Hematopoietic multipotent progenitor cell treated with erythropoietin and hydrocortisone succinate and interleukin-3 and kit ligand, for 17 days (in vitro differentiated cells): ENCODE measurements at regions not wholly inside any gene's neighbourhood (a gene's known extent, or its start where the extent isn't known, plus 50 kb on each side); places are given as distances from the start of the nearest gene placed in this dataset.
"Not testable (repeated sequence)": the region's sequence is repeated elsewhere in the genome, so short reads cannot be mapped to it uniquely, and the experiment has no call there.

ENCODE experiments used
- DNase-seq: peaks from one replicate; pipeline ENCODE4 v3.0.0-alpha.2; 2015; ENCODE audit warnings: low spot score

- no peak for DNase-seq
These were observed 148.6 kb upstream of the FOXN3 start for GRCh38 chr14:89565607-89566006.

DNA sequence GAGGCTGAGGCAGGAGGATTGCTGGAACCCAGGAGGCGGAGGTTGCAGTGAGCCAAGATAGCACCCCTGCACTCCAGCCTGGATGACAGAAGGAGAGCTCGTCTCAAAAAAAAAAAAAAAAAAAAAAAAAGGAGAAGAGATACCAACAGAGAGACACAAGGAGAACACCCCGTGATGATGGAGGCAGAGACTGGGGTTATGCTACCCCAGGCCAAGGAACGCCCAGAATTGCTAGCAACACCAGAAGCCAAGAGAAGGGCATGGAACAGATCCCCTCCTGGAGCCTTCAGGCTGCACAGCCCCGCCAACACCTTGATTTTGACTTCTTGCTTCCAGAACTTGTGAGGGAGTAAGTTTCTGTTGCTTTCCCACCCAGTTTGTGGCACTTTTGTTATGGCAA is 148.0 kb upstream of the FOXN3 start:
- DNase-seq = no peak

DNA sequence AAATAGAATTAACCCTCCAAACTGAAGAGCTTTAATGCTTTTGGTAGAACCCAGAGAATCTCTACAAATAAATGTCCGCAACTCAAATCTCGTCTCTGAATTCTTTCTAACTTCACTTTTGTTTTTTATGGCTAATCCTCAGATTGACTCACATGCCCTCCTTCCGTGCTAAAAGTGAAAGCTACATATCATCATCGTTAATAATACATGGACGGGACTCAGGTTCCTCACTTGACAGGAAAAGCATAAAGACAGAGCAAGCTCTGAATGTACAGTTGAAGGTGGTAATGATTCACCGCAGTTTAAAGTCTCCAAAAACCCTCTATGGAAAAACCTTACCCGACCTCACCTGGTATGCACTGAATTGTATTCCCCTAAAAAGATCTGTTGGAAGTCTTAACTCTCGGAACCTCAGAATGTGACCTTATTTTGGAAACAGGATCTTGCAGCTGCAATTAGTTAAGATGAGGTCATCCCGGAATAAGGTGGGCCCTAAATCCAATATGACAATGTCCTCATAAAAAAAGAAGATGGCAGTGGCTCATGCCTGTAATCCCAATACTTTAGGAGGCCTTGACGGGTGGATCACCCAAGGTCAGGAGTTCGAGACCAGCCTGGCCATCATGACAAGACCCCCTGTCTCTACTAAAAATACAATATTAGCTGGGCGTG is 147.4 kb upstream of the FOXN3 start:
- no peak for DNase-seq

GRCh38 chr14:89563471-89563870 is 146.4 kb upstream of the FOXN3 start:
- no peak for DNase-seq

GRCh38 chr14:89551955-89552354 is 134.9 kb upstream of the FOXN3 start:
- DNase-seq = no peak

DNA sequence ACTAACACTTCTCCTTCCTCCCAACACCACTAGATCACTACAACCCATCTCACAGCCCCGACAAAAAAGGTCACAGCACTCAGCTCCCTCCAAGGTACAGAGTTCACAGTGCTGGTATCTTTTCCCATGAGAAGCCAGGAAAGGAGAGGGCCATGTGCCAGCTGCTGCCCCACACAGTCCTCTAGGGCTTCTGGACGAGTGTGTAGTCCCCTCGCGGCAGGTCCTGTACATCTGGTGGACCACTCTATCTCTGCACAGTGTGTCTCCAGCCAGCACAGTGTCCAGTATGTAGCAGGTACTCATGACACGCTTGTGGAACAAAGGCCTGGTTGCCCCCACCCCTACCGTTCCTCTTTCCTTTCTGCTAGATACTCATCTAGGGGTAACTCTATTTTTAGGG is 134.4 kb upstream of the FOXN3 start:
- DNase-seq = no peak

DNA sequence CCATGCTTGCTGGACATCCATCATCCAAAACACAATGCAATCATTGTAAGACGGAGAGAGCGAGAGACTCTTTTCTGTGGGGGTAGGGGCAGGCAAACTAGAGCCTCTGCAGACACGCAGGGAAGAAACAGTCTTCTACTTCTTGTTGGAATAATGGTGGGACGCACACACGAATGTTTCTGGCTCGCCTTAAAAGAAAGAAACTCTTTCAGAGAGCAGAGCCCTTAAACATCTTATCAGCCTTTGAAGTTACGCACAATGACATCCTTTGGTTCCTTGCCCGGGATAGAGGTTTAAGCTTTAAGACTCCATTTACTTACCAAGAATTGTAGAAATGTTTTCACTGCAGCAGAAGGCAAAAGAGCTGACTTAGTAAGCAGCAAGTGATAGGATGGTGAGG is 133.8 kb upstream of the FOXN3 start:
- DNase-seq = no peak

DNA sequence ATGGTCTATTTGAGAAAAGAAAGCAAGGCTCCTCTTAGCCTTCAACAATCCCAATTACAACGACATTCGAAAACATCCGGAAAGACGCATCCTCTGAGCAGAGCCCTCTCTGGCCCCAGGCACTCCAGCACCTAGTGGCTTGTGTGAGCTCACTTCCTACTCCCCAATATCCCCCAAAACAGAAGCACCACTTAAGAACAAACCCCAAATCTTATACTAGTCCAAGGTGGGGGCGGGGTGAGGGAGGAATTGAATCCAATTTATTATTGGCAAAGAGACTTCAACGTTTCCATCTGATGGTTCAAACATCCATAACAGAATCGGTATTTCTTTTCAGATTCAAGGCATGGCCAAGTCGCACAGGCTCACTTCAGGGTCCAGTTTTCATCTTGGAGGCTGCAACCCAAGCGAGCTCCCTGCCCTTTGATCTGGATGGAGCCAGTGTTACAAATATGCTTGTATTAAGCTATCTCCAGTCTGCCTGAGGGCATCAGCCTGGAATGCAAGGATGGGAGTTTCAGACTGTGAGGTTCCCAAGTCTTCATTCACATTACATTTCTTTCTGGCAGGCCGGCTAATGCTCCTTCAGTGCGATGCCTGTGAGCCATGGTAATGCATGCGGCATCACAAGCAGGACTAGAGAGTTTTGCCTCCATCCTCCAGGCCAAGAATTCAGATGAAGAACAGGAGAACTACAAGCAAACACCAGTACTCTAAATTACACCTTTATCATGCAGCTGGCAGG is 132.5 kb upstream of the FOXN3 start:
- no peak for DNase-seq

DNA sequence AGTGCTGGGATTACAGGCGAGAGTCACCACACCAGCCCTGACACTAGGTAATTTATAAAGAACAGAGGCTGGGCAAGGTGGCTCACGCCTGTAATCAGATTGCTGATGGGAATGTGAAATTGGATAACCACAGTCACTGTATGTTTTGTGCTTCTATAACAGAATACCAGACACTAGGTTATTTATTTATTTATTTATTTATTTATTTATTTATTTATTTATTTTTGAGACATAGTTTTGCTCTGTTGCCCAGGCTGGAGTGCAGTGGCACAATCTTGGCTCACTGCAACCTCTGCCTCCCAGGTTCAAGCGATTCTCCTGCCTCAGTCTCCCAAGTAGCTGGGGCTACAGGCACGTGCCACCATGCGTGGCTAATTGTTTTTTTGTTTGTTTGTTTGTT is 130.0 kb upstream of the FOXN3 start:
- DNase-seq = not testable (repeated sequence)

DNA sequence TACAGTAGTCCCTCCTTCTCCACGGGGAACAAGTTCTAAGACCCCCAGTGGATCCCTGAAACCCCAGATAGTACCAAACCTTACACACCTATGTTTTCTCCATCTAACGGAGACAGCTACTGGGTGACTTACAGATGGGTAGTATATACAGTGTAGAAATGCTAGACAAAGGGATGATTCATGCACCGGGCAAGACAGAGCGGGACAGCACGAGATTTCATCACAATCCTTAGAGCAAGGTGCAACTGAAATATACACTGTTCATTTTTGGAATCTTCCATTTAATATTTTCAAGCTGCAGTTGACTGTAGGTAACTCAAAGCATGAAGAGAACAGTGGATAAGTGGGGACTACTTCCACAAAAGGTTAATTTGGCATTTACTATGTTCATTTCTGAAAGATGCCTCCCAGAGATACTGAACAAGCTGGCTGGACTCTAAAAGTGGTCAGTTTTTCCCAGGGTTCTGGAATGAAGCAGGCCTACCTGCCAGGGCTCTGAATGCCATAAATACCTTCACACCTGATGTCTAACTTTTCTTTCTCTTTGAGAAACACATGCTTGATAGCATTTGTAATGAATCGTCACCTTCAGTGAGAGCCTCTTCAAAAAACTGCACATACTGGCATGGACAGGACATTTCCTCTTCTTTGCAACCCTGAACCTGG is 127.7 kb upstream of the FOXN3 start:
- DNase-seq = no peak

DNA sequence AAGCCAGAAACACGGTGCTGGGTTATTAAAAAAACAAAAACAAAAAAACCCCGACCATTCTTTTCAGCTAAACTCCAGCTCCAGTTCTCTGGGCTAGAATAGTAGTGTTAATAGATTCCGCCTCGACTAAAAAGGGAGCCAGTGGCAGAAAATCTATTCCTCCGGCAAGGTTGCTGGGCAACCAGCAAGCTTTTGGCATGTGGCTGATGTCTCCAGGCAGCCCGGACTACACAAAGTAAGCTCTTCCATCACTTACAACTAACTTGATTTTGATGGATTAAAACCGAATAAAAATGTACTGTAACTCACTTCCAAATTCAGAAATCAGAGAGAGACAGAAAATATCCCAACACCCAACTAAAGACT is 126.4 kb upstream of the FOXN3 start:
- DNase-seq = no peak

GRCh38 chr14:89542786-89543424 is 125.9 kb upstream of the FOXN3 start:
- no peak for DNase-seq

- no peak for DNase-seq
These were observed 123.9 kb upstream of the FOXN3 start for GRCh38 chr14:89540830-89541470.

- DNase-seq = no peak
These were observed 123.2 kb upstream of the FOXN3 start for GRCh38 chr14:89540009-89540829.

DNA sequence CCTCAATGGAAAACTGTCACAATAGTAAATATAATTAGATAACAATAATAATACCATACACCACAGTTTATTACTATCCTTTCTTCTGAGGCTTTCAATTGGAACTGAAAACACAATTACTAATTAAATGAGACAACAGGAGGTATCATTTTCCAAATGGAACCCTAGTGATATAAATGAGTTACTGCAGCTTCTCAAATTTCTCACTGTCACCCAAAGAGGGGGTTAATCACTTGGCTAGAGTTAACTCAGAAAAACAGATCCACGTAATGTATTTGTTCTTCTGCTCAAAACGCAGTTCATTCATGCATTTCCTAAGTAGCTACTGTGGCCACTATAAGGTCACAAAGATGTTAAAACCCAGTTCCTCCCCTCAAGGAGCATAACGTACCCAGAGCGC is 120.9 kb upstream of the FOXN3 start:
- DNase-seq = no peak

DNA sequence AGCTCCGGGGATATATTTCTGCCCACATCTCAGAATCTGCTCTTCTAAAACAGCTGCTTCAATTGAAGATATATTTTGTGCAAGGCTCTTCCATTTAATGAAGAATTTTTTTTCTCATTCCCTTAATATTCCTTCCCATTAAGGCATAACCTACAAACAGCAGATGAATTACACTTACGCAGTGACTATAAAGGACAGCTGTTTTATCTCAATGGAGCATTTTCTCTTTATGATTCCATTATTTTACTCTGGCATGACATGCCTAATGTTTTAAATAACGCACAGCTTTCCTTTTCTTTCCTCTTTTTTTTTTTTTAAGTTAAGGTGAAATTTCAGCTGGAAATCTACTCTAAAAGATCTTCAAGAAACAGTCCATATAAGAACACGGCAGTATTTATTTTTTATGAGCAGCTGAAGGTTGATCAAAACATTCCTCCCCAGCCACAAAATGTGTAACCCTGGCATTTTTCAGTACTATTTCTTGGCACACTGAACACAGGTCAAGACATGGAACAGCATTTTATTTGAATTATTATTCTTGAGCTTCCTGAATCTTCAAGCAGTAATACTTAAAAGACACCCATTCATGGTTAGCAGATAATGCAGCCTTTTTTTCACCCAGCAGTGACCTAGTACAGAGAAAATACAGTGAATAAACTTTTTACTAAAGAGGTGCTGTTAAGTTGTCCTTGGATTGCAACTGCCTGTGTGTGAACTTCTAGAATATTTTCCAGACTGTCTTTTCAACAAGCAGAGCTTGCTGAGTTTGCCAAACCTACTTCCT is 118.1 kb upstream of the FOXN3 start:
- no peak for DNase-seq

GRCh38 chr14:89533766-89534165 is 116.7 kb upstream of the FOXN3 start:
- DNase-seq = no peak

DNA sequence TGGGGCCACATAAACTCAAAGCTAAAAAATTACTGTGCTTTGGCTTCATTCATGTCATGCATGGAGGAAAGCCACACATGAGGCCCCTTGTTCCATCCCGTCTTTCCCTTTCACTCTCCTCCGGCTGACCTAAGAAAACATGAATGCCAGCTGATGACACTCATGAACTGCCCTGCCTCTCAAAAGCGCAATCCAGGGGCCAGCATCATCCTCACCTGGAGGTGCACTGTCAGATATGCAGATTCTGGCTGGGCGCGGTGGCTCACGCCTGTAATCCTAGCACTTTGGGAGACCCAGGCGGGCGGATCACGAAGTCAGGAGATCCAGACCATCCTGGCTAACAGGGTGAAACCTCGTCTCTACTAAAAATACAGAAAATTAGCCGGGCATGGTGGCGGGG is 116.1 kb upstream of the FOXN3 start:
- DNase-seq = no peak

GRCh38 chr14:89531661-89532335 is 114.8 kb upstream of the FOXN3 start:
- DNase-seq = no peak

- DNase-seq = no peak
These were observed 108.1 kb upstream of the FOXN3 start for GRCh38 chr14:89524990-89525667.
